Eye (tissue), 1 donor: ENCODE measurements at regions not wholly inside any gene's neighbourhood (a gene's known extent, or its start where the extent isn't known, plus 50 kb on each side); places are given as distances from the start of the nearest gene placed in this dataset.

Source experiments
- DNase-seq: peaks from one replicate; pipeline ENCODE4 v3.0.0-alpha.2; 2015

- no peak for DNase-seq
Measured at GRCh38 chr2:217149087-217149660, 289.3 kb upstream of the TNP1 start.

- DNase-seq: no peak
Measured at GRCh38 chr2:217147818-217148217, 288.0 kb upstream of the TNP1 start.

GRCh38 chr2:217146956-217147355 is 287.1 kb upstream of the TNP1 start:
- no peak for DNase-seq

DNA sequence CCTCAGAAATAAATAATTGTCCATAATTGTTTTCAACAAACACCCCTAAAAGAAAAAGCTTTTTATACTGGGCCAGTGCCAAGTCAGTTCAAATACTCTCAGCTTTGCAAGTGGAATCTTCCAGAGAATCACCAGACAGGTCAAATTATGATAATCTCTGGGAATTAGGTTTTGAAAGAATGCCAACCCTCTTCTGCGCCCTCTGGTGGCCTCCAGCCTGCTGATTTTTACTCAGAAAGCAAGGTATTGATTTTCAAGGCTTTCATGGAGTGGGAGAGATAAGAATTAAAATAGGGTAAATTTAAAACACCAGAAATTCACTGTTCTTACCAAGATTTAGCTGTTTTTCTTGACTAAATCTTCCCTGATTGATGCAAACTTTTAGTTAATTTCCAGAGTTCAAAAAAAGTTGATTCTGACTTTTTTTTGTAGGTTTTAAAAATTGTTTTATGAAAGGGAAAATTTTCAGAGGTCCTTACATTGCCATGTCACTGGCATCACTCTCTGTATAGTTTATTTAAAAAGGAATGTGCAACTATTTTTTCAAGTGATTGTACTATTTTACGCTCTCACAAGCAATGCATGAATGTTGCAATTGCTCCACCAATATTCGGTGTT is 282.9 kb upstream of the TNP1 start:
- DNase-seq: no peak

DNA sequence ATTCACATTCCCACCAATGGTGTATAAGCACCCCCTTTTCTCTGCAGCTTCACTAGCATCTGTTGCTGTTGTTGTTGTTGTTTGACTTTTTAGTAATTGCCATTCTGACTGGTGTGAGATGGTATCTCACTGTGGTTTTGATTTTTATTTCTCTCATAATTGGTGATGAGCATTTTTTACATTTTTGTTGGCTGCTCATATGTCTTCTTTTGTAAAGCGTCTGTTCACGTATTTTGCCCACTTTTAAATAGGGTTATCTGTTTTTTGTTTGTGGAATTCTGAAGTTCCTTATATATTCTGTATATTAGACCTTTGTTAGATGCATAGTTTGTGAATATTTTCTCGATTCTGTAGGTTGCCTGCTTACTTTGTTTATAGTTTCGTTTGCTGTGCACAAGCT is 278.4 kb upstream of the TNP1 start:
- no peak for DNase-seq

DNA sequence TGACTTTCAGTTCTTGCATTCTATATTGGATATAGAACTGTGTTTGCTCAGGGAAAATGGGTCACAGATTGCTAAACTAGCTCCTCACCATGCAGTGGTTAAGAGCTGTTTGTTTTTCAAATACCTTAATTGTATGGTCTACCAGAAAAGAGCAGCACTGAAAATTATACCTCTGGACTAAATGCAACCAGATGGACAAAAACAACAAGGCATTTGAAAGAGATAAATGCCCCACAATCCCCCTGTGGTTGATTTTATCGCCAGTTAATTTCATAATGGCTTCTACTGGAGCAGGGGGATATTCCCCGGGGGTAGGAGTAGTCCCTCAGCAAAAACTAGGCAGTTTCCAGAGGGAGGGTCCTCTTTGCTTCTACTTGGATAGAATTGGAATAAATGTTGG is 267.9 kb upstream of the TNP1 start:
- DNase-seq: peak; percentile 33

GRCh38 chr2:217125014-217125413 is 265.1 kb upstream of the TNP1 start:
- DNase-seq: no peak

- no peak for DNase-seq
Measured at GRCh38 chr2:217124050-217124449, 264.2 kb upstream of the TNP1 start.

DNA sequence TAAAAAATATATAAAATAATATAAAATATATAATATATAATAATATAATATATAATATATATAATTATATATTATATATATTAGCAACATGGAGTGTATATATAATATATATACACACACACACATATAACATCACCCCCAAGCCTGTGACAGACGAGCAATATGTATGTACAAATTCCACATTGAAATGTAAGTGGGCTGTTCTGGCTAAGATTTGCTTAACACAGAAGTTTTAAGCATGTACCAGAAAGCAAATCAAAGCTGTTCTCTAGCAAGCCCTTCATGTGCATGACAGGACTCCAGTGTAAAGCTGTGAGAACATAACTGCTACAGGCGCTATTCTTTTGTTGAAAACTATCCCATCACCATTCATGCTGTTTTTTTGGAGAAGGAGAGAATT is 261.7 kb upstream of the TNP1 start:
- no peak for DNase-seq

GRCh38 chr2:217120429-217120828 is 260.6 kb upstream of the TNP1 start:
- DNase-seq: no peak

DNA sequence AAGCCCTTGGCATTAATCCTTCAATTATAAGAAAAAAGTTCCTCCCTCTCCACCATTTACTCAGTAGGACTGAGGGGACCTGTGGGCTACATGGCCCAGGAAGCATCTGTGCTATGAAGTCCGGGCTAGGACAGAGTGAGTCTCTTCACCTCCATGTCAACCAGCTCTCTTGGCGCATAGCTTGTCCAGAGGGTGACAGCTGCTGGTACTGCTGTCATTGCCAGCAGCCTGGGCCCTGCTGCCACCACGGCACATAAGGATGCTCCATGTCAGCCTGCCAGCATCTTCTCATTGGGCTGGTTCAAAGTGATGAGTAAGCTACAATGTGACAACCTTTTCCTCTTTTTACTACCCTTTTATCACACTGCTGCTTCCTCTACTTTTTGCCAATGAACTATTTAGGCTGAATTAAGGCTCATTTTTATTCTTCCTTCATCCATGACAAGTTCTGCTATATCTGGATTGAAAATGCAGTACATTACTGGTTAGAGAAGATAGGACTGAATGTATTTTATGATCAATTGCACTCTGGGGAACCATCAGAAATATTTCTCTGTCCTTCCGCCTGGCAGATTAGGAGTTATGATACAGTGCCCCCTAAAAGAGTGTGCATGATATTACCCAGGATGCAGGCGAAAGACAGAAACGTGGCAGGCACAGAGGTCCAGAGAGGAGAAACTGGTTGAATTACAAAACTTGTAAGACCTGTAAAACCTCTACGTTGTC is 258.9 kb upstream of the TNP1 start:
- DNase-seq: no peak

GRCh38 chr2:217117523-217117922 is 257.7 kb upstream of the TNP1 start:
- no peak for DNase-seq

- no peak for DNase-seq
Measured at GRCh38 chr2:217116610-217117009, 256.7 kb upstream of the TNP1 start.

DNA sequence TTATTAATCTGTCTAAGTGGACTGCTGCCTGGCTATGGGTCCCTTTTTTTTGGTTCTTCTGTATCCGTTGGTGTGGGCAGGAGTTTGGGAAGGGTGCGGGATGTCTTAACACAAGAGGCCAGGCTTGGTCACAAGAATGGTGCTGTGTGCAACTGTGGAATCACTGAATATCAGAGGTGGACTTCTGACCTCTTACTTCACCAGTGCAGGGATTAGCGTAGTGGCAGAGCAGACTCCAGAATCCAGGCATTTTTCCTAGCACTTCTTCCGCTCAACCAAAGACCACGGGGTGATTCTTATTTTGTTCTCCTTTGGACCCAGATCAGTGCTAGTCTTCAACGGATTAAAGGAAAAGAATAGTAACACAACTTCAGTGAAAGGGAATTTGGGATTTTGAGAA is 254.3 kb upstream of the TNP1 start:
- DNase-seq: no peak

DNA sequence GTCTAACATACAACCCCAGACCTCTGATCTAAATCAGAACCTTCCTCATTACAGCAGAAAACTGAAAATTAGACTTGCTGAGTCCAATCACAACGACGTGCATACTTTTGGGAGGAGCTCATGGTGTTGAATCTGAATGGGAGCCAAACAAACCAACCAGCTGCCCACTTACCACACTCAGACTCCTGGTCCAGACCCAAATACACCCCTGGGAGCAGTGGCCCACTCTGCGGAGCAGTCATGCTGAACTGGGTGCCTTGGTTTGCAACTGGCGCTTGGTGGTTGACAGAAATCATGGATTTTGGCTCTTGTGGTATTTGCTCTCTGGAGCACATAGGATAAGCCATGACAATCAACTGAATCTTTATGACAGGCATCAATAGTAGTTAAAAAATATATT is 253.6 kb upstream of the TNP1 start:
- DNase-seq: no peak

DNA sequence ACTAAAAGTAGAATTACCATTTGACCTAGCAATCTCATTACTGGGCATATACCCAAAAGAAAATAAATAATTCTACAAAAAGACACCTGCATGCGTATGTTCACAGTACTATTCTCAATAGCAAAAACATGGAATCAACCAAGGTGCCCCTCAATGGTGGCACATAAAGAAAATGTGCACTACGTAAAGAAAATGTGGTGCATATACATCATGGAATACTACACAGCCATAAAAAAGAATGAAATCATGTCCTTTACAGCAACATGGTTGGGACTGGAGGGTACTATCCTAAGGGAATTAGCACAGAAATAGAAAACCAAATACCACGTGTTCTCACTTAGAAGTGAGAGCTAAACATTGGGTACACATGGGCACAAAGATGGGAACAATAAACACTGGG is 250.7 kb upstream of the TNP1 start:
- DNase-seq: no peak

DNA sequence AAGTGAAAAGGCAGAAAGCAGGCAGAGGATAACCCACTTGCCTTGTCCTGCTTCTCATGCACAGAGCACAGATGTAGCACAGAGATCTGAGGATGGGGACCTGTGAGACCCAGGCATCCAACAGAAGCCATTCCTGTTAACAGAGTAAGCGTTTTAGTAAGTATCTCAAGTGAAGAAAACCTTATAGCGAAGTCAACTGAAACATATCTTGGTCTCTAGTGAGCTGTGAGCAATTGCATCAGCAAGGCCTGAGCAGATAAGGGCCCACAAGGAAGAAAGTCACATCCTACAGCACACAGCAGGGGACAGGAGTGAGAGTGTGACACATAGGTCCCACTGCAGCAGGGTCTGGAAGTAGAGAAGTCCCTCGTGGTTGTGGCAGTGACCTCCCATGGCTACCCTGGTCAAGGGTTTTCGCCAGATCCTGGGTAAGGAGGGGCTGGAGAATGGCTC is 248.7 kb upstream of the TNP1 start:
- DNase-seq: no peak

- no peak for DNase-seq
Measured at GRCh38 chr2:217108086-217108485, 248.2 kb upstream of the TNP1 start.

GRCh38 chr2:217107480-217107879 is 247.6 kb upstream of the TNP1 start:
- no peak for DNase-seq

DNA sequence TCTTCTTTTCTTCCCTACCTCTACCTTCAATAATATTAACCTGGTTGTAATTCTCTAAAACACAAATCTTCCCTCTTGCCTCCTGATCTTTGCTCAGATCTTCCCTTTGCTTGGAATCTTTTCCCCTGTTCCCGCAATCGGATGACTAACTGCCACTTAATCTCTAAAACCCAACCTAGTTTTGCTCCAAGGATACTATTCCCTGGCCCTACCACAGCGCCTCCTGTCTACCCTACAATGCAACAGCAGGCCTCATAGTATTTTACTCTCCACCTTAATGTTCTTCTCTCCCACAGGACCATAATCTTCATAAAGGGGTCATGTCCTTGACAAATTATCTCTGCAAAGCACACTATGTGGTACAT is 246.8 kb upstream of the TNP1 start:
- DNase-seq: no peak

DNA sequence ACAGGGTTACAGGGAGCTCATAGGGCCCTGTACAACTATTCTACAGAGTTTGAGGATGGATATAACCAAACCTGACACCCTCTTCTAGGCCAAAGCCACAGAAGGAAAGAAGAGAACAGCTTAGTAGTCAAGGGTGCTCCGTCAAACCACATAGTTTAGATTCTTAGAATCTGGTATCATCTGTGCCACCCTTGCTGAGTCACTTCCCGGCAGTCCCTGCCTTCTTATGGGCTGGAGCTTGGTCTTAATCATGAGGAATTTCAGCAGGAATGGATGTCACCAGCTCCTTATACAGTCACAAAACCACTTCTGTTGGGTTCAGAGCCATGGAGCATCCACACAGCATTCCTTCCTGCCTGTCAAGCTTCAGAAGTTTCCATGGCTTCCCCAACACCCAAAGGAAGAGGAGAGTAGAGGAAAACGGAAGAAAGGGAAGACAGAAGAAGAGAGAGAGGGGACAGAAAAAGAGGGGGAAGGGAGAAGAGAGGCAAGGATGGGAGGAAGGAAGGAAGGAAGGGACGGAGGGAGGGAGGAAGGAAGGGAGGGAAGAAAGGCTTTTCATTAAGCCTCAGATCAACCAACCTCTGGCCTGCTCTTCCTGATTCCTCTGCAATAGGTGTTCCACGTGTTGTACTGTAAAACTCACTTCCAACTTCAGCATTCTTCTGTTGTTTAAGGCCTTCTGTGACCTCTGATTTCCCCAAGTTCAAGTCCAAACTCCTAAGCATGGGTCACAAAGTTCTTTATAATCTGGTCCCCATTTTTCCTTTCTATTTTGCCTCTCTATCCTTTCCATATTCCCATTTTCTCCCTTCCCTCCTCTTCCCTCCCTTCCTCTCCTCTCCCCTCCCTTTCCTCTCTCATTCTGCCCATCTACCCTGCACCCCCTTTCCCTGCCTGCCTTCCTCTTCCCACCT is 246.1 kb upstream of the TNP1 start:
- DNase-seq: no peak

DNA sequence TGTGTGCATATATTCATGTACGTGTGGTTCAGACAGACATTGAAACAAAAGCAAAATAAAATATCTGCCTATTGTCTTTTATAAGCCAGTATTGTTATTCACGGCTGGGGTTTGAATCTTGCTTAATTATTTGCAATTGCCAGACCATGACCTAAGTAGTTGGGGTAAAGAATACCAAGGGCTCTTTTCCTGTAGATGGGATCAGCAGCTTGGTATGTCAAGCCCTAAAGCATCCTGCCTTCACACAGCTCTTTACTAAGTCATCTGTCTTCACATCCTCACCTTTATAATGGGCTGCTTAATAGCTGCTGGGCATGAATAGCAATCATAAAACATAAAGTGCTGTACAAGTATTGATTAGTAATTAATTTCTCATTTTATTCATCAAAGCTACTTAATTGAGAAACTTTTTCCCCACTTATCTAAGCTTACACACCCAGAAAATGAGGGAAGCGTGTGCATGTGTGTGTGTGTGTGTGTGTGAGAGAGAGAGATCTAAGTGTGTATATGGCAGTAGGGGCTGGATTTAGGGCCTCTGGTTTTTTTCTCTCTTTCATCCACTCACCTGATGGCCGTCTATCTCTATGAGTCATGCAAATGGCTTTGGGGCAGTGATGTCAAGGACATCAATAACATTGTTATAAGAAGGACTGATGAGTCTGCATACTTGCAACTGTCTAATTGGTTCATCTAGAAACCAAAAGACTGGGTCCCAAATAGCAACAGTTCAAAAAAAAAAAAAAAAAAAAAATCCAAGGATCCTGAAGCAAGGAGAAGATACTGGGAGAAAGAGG is 244.1 kb upstream of the TNP1 start:
- DNase-seq: no peak

GRCh38 chr2:217102956-217103355 is 243.1 kb upstream of the TNP1 start:
- DNase-seq: no peak
